A549 (cell line): ENCODE measurements at regions not wholly inside any gene's neighbourhood (a gene's known extent, or its start where the extent isn't known, plus 50 kb on each side); places are given as distances from the start of the nearest gene placed in this dataset.

Source experiments
- BHLHE40 ChIP-seq: IDR thresholded peaks from 2 replicates; pipeline ENCODE4 v1.6.1; 2012; ENCODE audit warnings: low read depth, low read length, inconsistent platforms
- CBX2 ChIP-seq: fragments of 200-600 bp; sonication (generic); IDR thresholded peaks from 2 replicates; pipeline ENCODE4 v1.6.1; 2016; ENCODE audit warnings: low read depth, mild to moderate bottlenecking, borderline replicate concordance
- CEBPB ChIP-seq, 2 experiments: fragments of >200 bp in 1 of 2; sonication (Bioruptor Twin) in 1 of 2; formaldehyde crosslinking in 1 of 2; IDR thresholded peaks; 2 replicates each; pipeline ENCODE4 v1.6.1; 2012 to 2016
- EHMT2 ChIP-seq: fragments of 200-600 bp; sonication (generic); IDR thresholded peaks from 2 replicates; pipeline ENCODE4 v1.6.1; 2016; ENCODE audit warnings: antibody characterized with exemption, low read depth, mild to moderate bottlenecking, moderate library complexity
- HDAC2 ChIP-seq: fragments of 200-600 bp; sonication (generic); IDR thresholded peaks from 2 replicates; pipeline ENCODE4 v1.6.1; 2016
- KDM1A ChIP-seq: fragments of 200-600 bp; sonication (generic); IDR thresholded peaks from 2 replicates; pipeline ENCODE4 v1.6.1; 2016; ENCODE audit warnings: low read depth, mild to moderate bottlenecking
- MYC ChIP-seq: IDR thresholded peaks from 2 replicates; pipeline ENCODE4 v1.6.1; 2012; ENCODE audit warnings: mild to moderate bottlenecking, inconsistent platforms, low read length, improper control_type of control experiment, borderline replicate concordance
- POLR2A ChIP-seq: IDR thresholded peaks from 2 replicates; pipeline ENCODE4 v1.6.1; 2012; ENCODE audit warnings: mild to moderate bottlenecking, low read length
- POLR2AphosphoS2 ChIP-seq: conservative IDR thresholded peaks from 2 replicates; pipeline ENCODE4 v1.6.1; 2012; ENCODE audit warnings: low read length, improper control_type of control experiment, inconsistent platforms
- RAD21 ChIP-seq, 2 experiments: fragments of >200 bp in 1 of 2; sonication (Bioruptor Twin) in 1 of 2; formaldehyde crosslinking in 1 of 2; IDR thresholded peaks in 1 of 2; conservative IDR thresholded peaks in 1 of 2; 2 replicates in 1 of 2; 3 replicates in 1 of 2; pipeline ENCODE4 v1.6.1; 2012 to 2018; ENCODE audit warnings: inconsistent platforms in 1 of 2
- TF ChIP-seq, protein P1 (sequence below): fragments of >200 bp; sonication (Bioruptor Twin); formaldehyde crosslinking; IDR thresholded peaks from 3 replicates; pipeline ENCODE4 v1.5.1; 2016
- TF ChIP-seq, protein P2 (sequence below): fragments of 150-350 bp; IDR thresholded peaks from 2 replicates; pipeline ENCODE4 v1.6.1; 2014; ENCODE audit warnings: low read depth, mild to moderate bottlenecking, low read length
- TF ChIP-seq, protein P3 (sequence below): fragments of >200 bp; sonication (Bioruptor Twin); formaldehyde crosslinking; IDR thresholded peaks from 3 replicates; pipeline ENCODE4 v1.6.1; 2016
- TF ChIP-seq, protein P4 (sequence below): fragments of 250-450 bp; sonication (Bioruptor Pico); IDR thresholded peaks from 2 replicates; pipeline ENCODE4 v1.5.0; 2021; ENCODE audit warnings: mild to moderate bottlenecking, moderate library complexity, borderline replicate concordance

DNA sequence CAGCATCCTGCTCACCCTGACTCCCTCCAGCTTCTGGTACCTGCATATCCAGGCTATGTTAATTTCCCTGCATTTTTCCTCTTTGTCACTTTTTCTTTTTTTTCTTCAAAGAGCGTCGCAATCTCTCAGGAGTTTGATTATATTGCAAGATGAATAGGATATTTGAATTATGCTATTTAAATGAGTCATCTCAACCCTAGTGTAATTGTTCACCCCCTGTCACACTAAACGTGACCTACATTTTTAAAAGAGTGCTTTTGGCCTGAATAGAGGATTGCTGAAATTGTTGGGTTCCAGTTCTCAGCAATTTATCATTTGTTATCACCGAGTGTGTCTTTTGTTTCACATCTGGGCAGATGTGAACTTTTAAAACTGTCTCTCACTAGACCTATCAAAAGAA lies 294.7 kb downstream of the SOX2 start:
- TF ChIP-seq, protein P1, sequence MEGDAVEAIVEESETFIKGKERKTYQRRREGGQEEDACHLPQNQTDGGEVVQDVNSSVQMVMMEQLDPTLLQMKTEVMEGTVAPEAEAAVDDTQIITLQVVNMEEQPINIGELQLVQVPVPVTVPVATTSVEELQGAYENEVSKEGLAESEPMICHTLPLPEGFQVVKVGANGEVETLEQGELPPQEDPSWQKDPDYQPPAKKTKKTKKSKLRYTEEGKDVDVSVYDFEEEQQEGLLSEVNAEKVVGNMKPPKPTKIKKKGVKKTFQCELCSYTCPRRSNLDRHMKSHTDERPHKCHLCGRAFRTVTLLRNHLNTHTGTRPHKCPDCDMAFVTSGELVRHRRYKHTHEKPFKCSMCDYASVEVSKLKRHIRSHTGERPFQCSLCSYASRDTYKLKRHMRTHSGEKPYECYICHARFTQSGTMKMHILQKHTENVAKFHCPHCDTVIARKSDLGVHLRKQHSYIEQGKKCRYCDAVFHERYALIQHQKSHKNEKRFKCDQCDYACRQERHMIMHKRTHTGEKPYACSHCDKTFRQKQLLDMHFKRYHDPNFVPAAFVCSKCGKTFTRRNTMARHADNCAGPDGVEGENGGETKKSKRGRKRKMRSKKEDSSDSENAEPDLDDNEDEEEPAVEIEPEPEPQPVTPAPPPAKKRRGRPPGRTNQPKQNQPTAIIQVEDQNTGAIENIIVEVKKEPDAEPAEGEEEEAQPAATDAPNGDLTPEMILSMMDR: no peak
- TF ChIP-seq POLR2A (no peak), MYC (no peak), RAD21 (conservative IDR thresholded peaks at IDR 0.05 in 1 of 2, IDR thresholded peaks at IDR 0.05 in 1 of 2) (no peak), EHMT2 (no peak), CEBPB (IDR thresholded peaks at IDR 0.05) (no peak), POLR2AphosphoS2 (no peak), BHLHE40 (no peak), HDAC2 (no peak), CBX2 (no peak), KDM1A (no peak)
- TF ChIP-seq, protein P2, sequence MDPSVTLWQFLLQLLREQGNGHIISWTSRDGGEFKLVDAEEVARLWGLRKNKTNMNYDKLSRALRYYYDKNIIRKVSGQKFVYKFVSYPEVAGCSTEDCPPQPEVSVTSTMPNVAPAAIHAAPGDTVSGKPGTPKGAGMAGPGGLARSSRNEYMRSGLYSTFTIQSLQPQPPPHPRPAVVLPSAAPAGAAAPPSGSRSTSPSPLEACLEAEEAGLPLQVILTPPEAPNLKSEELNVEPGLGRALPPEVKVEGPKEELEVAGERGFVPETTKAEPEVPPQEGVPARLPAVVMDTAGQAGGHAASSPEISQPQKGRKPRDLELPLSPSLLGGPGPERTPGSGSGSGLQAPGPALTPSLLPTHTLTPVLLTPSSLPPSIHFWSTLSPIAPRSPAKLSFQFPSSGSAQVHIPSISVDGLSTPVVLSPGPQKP: no peak
- TF ChIP-seq, protein P3, sequence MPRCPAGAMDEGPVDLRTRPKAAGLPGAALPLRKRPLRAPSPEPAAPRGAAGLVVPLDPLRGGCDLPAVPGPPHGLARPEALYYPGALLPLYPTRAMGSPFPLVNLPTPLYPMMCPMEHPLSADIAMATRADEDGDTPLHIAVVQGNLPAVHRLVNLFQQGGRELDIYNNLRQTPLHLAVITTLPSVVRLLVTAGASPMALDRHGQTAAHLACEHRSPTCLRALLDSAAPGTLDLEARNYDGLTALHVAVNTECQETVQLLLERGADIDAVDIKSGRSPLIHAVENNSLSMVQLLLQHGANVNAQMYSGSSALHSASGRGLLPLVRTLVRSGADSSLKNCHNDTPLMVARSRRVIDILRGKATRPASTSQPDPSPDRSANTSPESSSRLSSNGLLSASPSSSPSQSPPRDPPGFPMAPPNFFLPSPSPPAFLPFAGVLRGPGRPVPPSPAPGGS: no peak
- TF ChIP-seq, protein P4, sequence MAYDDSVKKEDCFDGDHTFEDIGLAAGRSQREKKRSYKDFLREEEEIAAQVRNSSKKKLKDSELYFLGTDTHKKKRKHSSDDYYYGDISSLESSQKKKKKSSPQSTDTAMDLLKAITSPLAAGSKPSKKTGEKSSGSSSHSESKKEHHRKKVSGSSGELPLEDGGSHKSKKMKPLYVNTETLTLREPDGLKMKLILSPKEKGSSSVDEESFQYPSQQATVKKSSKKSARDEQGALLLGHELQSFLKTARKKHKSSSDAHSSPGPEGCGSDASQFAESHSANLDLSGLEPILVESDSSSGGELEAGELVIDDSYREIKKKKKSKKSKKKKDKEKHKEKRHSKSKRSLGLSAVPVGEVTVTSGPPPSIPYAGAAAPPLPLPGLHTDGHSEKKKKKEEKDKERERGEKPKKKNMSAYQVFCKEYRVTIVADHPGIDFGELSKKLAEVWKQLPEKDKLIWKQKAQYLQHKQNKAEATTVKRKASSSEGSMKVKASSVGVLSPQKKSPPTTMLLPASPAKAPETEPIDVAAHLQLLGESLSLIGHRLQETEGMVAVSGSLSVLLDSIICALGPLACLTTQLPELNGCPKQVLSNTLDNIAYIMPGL (CRISPR knock-in tag): no peak
